Natural killer cell (primary cell): ENCODE measurements at regions not wholly inside any gene's neighbourhood (a gene's known extent, or its start where the extent isn't known, plus 50 kb on each side); places are given as distances from the start of the nearest gene placed in this dataset.

Source experiments
- ATAC-seq, 3 donors: fragments of 150-1000 bp in 2 of 3; fragments of 200-7000 bp in 1 of 3; cut with Tn5 transposase; 1 replicate in 1 of 3; 2 replicates in 2 of 3; pipeline ENCODE4 v1.10.0; 2021; ENCODE audit warnings: mild to moderate bottlenecking in 2 of 3, moderate library complexity in 2 of 3
- DNase-seq, 2 donors: peaks; one replicate each; pipeline versions ENCODE4 v3.0.0 to v3.0.0-alpha.2; 2013 to 2021; ENCODE audit warnings: mixed read lengths in 1 of 2
- H3K27ac ChIP-seq: one replicate; pipeline ENCODE4 v1.5.1; 2013; ENCODE audit warnings: mild to moderate bottlenecking, low read length
- H3K27me3 ChIP-seq: one replicate; pipeline ENCODE4 v1.6.1; 2013; ENCODE audit warnings: low read length; ENCODE audit not compliant: control insufficient read depth, insufficient read depth
- H3K36me3 ChIP-seq: one replicate; pipeline ENCODE4 v1.6.1; 2013; ENCODE audit warnings: low read length; ENCODE audit not compliant: control insufficient read depth, insufficient read depth
- H3K4me1 ChIP-seq: one replicate; pipeline ENCODE4 v1.6.1; 2013; ENCODE audit warnings: low read length; ENCODE audit not compliant: control insufficient read depth, insufficient read depth
- H3K4me3 ChIP-seq: one replicate; pipeline ENCODE4 v1.5.1; 2013; ENCODE audit warnings: low read length
- H3K9me3 ChIP-seq: one replicate; pipeline ENCODE4 v1.6.1; 2013; ENCODE audit warnings: low read length; ENCODE audit not compliant: control insufficient read depth, insufficient read depth
- H3K27ac Mint-ChIP-seq, 2 donors: one replicate each; pipeline ENCODE4 v1.8.0; 2022; ENCODE audit warnings: mild to moderate bottlenecking in 2 of 2, mixed read lengths in 2 of 2, moderate library complexity in 1 of 2
- H3K27me3 Mint-ChIP-seq, 2 donors: one replicate each; pipeline ENCODE4 v1.8.0; 2022; ENCODE audit warnings: low read depth in 2 of 2, mixed read lengths in 2 of 2
- H3K36me3 Mint-ChIP-seq: one replicate; pipeline ENCODE4 v1.8.0; 2022; ENCODE audit warnings: mixed read lengths
- H3K4me1 Mint-ChIP-seq, 2 donors: one replicate each; pipeline ENCODE4 v1.8.0; 2022; ENCODE audit warnings: mixed read lengths in 2 of 2
- H3K4me3 Mint-ChIP-seq: one replicate; pipeline ENCODE4 v1.8.0; 2022; ENCODE audit warnings: mild to moderate bottlenecking, moderate library complexity, mixed read lengths
- H3K9me3 Mint-ChIP-seq, 2 donors: one replicate each; pipeline ENCODE4 v1.8.0; 2022; ENCODE audit warnings: mixed read lengths in 2 of 2
- CTCF ChIP-seq: fragments of 200-600 bp; IDR thresholded peaks from one replicate; pipeline ENCODE4 v1.8.0; 2022; ENCODE audit warnings: antibody characterized with exemption
- WGBS: methylation state at CpG from one replicate; pipeline ENCODE4 v1.1.7; 2013; ENCODE audit warnings: missing lambda C conversion rate; ENCODE audit not compliant: insufficient coverage; 5-methylcytosine and 5-hydroxymethylcytosine counted together
- intact Hi-C: fragments of 100-400 bp; cut with micrococcal nuclease; formaldehyde crosslinking; loops from one replicate; pipeline ENCODE4 v1.14.2; 2022

DNA sequence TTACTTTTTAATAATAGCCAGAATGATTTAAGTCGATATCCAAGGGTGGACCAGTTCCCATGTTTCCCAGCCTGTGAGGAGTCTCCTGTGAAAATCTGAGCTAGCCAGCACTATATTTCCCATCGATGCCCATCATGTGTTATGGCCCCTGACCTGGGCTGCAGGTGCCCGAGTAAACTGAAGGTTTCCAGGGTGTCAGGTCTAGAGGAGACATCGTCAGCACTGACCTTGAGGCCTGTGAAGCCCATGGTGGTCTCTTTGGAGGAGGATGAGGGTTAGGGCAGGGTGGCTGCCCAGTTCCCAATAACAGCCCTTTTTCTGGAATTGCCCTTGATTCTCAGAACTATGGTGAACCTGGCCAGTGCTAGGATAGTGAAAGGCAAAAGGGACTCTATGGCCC lies 63.0 kb upstream of the TOP1 start:
- intact Hi-C loops: no loop called here
- ATAC-seq (no peak), DNase-seq (no peak)
- Histone ChIP-seq H3K4me3 (no peak overlapping the region), H3K27ac (no peak overlapping the region), H3K9me3 (no peaks in the 10 kb centered on the region), H3K27me3 (no peaks in the 10 kb centered on the region), H3K4me1 (peaks cover 28% of the 10 kb centered on the region), H3K36me3 (no peaks in the 10 kb centered on the region)
- Mint-ChIP-seq H3K9me3 (no peaks in the 10 kb centered on the region), H3K27me3 (peaks cover 18% of the 10 kb centered on the region in 2 donors), H3K36me3 (no peaks in the 10 kb centered on the region), H3K4me3 (no peak overlapping the region), H3K4me1 (peaks cover 19% of the 10 kb centered on the region in 2 donors), H3K27ac (no peak overlapping the region)
- TF ChIP-seq CTCF: no peak
- WGBS: 95% methylated on average over 4 of the region's 4 CpGs

DNA sequence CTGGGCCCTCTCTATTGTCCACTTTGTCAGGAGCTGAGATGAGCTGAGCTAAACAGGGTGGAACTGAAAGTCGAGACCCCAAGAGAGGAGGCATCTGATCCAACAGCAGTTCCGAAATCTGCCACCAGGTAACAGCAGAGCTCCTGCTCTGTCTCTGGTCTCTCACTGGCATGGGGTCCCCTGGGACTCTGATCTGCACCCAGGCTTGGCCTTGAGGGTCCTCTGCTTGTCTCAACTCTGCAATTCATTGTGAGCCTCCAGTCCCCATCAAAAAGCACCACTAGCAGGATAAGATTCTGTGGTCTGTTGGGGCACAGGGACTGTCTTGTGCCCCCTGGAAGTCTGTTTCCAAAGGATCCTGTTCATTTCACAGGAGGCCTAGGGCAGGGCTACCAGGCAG lies 62.5 kb upstream of the TOP1 start:
- 84% methylated on average over 2 of the region's 2 CpGs for WGBS
- H3K27ac Mint-ChIP-seq: no peak overlapping the region
- TF ChIP-seq CTCF: no peak
- Histone ChIP-seq H3K36me3 (no peaks in the 10 kb centered on the region), H3K27ac (no peak overlapping the region), H3K9me3 (no peaks in the 10 kb centered on the region), H3K27me3 (no peaks in the 10 kb centered on the region), H3K4me3 (no peak overlapping the region), H3K4me1 (peaks cover 27% of the 10 kb centered on the region)
- peaks cover 19% of the 10 kb centered on the region in 2 donors for H3K4me1 Mint-ChIP-seq
- H3K4me3 Mint-ChIP-seq: no peak overlapping the region
- H3K36me3 Mint-ChIP-seq: no peaks in the 10 kb centered on the region
- intact Hi-C loops: no loop called here
- ATAC-seq: no peak
- DNase-seq: no peak
- peaks cover 22 to 23% of the 10 kb centered on the region in 2 donors for H3K27me3 Mint-ChIP-seq
- no peaks in the 10 kb centered on the region for H3K9me3 Mint-ChIP-seq

- no peak for ATAC-seq
- no peaks in the 10 kb centered on the region for H3K9me3 Mint-ChIP-seq
- no peaks in the 10 kb centered on the region for H3K36me3 Mint-ChIP-seq
- intact Hi-C loops: no loop called here
- peaks cover 21% of the 10 kb centered on the region for H3K4me1 ChIP-seq
- no peaks in the 10 kb centered on the region for H3K9me3 ChIP-seq
- no peak overlapping the region for H3K27ac ChIP-seq
- peaks cover 25 to 26% of the 10 kb centered on the region in 2 donors for H3K27me3 Mint-ChIP-seq
- no peak overlapping the region for H3K27ac Mint-ChIP-seq
- no peaks in the 10 kb centered on the region for H3K36me3 ChIP-seq
- TF ChIP-seq CTCF: no peak
- no peak overlapping the region for H3K4me3 ChIP-seq
- no peak for DNase-seq
- WGBS: 95% methylated on average over 9 of the region's 9 CpGs
- peaks cover 14 to 15% of the 10 kb centered on the region in 2 donors for H3K4me1 Mint-ChIP-seq
- no peaks in the 10 kb centered on the region for H3K27me3 ChIP-seq
- no peak overlapping the region for H3K4me3 Mint-ChIP-seq
These were observed 62.0 kb upstream of the TOP1 start for GRCh38 chr20:40966516-40967185.

- peaks cover 9 to 10% of the 10 kb centered on the region in 2 donors for H3K4me1 Mint-ChIP-seq
- no peak overlapping the region for H3K4me3 Mint-ChIP-seq
- 70% methylated on average over 1 of the region's 4 CpGs for WGBS
- intact Hi-C loops: loop anchor here (1.0 kb wide), 3 partner anchors 128 to 373 kb away; partner anchors contain the start of gene LPIN3
- H3K4me3 ChIP-seq: no peak overlapping the region
- no peaks in the 10 kb centered on the region for H3K9me3 Mint-ChIP-seq
- no peak overlapping the region for H3K27ac Mint-ChIP-seq
- H3K4me1 ChIP-seq: peaks cover 11% of the 10 kb centered on the region
- no peak for ATAC-seq
- no peaks in the 10 kb centered on the region for H3K9me3 ChIP-seq
- no peak overlapping the region for H3K27ac ChIP-seq
- no peaks in the 10 kb centered on the region for H3K27me3 ChIP-seq
- peaks cover 24 to 25% of the 10 kb centered on the region in 2 donors for H3K27me3 Mint-ChIP-seq
- no peak for TF ChIP-seq CTCF
- H3K36me3 Mint-ChIP-seq: no peaks in the 10 kb centered on the region
- no peak for DNase-seq
- H3K36me3 ChIP-seq: no peaks in the 10 kb centered on the region
These were observed 60.9 kb upstream of the TOP1 start for GRCh38 chr20:40967700-40968099.
